Pancreas (tissue), 10 donors: ENCODE measurements at regions not wholly inside any gene's neighbourhood (a gene's known extent, or its start where the extent isn't known, plus 50 kb on each side); places are given as distances from the start of the nearest gene placed in this dataset.
A peak's percentile ranks its signal among the peaks of the same experiment; 100 is the strongest.

Source experiments
- ATAC-seq, 4 donors: fragments of 200-7000 bp; cut with Tn5 transposase; one replicate each; pipeline versions ENCODE4 v1.8.0 to v1.9.1; 2020; ENCODE audit warnings: mild to moderate bottlenecking in 4 of 4, moderate library complexity in 4 of 4
- DNase-seq, 6 donors: peaks; one replicate each; pipeline ENCODE4 v3.0.0-alpha.2; 2020
- FAIRE-seq: peaks from 2 replicates; lab custom pipeline; 2012; peaks lifted over from hg19 to GRCh38; lab: Jason Lieb, UNC
- H3K27ac ChIP-seq, 4 donors: fragments of 200-600 bp; sonication (generic); 1 replicate in 3 of 4; 2 replicates in 1 of 4; pipeline versions ENCODE4 v1.5.0 to v1.8.0; 2020
- H3K27me3 ChIP-seq, 4 donors: fragments of 200-600 bp; one replicate each; pipeline ENCODE4 v1.8.0; 2021
- H3K36me3 ChIP-seq, 3 donors: fragments of 200-600 bp; sonication (generic) in 1 of 3; one replicate each; pipeline versions ENCODE4 v1.5.0 to v1.8.0; 2020 to 2021
- H3K4me1 ChIP-seq, 3 donors: fragments of 200-600 bp; one replicate each; pipeline ENCODE4 v1.8.0; 2021
- H3K4me3 ChIP-seq, 4 donors: fragments of 200-600 bp; sonication (generic) in 2 of 4; one replicate each; pipeline versions ENCODE4 v1.5.0 to v1.8.0; 2020 to 2021
- H3K9me3 ChIP-seq, 4 donors: fragments of 200-600 bp; one replicate each; pipeline ENCODE4 v1.8.0; 2021
- CTCF ChIP-seq, 4 donors: fragments of 200-600 bp; sonication (generic) in 3 of 4; IDR thresholded peaks; one replicate each; pipeline versions ENCODE4 v1.5.0 to v1.8.0; 2021; ENCODE audit warnings: antibody characterized with exemption in 4 of 4
- WGBS, 2 donors: extraction: QIAGEN DNeasy Blood & Tissue Kit; methylation state at CpG; one replicate each; pipeline ENCODE4 v1.1.7; 2013; 5-methylcytosine and 5-hydroxymethylcytosine counted together
- intact Hi-C, 3 donors: fragments of 100-400 bp; cut with DNase I; formaldehyde crosslinking; loops; one replicate each; pipeline versions ENCODE4 v1.11.1 to v1.14.2; 2022
- donor health status: healthy with polysubstance abuse.
- donor health status: DM: no; HTN: no; CAD: no; lungs with moderate emphysema.
- donor health status: DM: no; HTN: no; CAD: no.
- donor health status: control.
- donor health status: control.
- donor health status: Bipolar disorder and iron deficiency.
- donor health status: DM: yes; HTN: yes; CAD: no.
- donor health status: DM: no; HTN: no; CAD: no.
- donor health status: DM: no; HTN: no; CAD: no.
- donor health status: DM: yes; HTN: yes; CAD: no.

GRCh38 chr5:27242258-27242626, 203.9 kb upstream of the CDH9 start:
- Histone ChIP-seq H3K4me3 (no peak overlapping the region), H3K36me3 (no peaks in the 10 kb centered on the region), H3K27ac (no peak overlapping the region), H3K27me3 (no peaks in the 10 kb centered on the region), H3K9me3 (no peaks in the 10 kb centered on the region), H3K4me1 (no peaks in the 10 kb centered on the region)
- DNase-seq: no peak
- ATAC-seq: no peak
- 65 to 73% methylated on average over 2 of the region's 2 CpGs for WGBS, 2 donors
- intact Hi-C loops: no loop called here
- TF ChIP-seq CTCF (IDR thresholded peaks at IDR 0.05): no peak
- no peak for FAIRE-seq

- peak in 2 of 4 donors; percentile 39 to 53 for ATAC-seq
- no peak for FAIRE-seq
- no peak for TF ChIP-seq CTCF (IDR thresholded peaks at IDR 0.05)
Observed at GRCh38 chr5:27241564-27242257, 203.3 kb upstream of the CDH9 start.

GRCh38 chr5:27240791-27241190, 202.4 kb upstream of the CDH9 start:
- Histone ChIP-seq H3K4me3 (no peak overlapping the region), H3K36me3 (no peaks in the 10 kb centered on the region), H3K27ac (no peak overlapping the region), H3K27me3 (no peaks in the 10 kb centered on the region), H3K4me1 (no peaks in the 10 kb centered on the region), H3K9me3 (no peaks in the 10 kb centered on the region)
- FAIRE-seq (no peak), ATAC-seq (no peak), DNase-seq (no peak)
- intact Hi-C loops: no loop called here
- TF ChIP-seq CTCF (IDR thresholded peaks at IDR 0.05): no peak
- 42 to 45% methylated on average over 2 of the region's 2 CpGs for WGBS, 2 donors

More at GRCh38 chr5:27241564-27242257, 203.3 kb upstream of the CDH9 start:
- no peaks in the 10 kb centered on the region for H3K9me3 ChIP-seq
- 52 to 60% methylated on average over 5 of the region's 5 CpGs for WGBS, 2 donors
- intact Hi-C loops: no loop called here
- no peaks in the 10 kb centered on the region for H3K27me3 ChIP-seq
- no peaks in the 10 kb centered on the region for H3K36me3 ChIP-seq
- H3K4me3 ChIP-seq: no peak overlapping the region
- no peak overlapping the region for H3K27ac ChIP-seq
- no peak for DNase-seq
- H3K4me1 ChIP-seq: no peaks in the 10 kb centered on the region

- no peaks in the 10 kb centered on the region for H3K27me3 ChIP-seq
- no peak for TF ChIP-seq CTCF (IDR thresholded peaks at IDR 0.05)
- FAIRE-seq (no peak), DNase-seq (no peak), ATAC-seq (no peak)
- no peaks in the 10 kb centered on the region for H3K36me3 ChIP-seq
- WGBS, 2 donors: 41 to 64% methylated on average over 2 of the region's 2 CpGs
- H3K27ac ChIP-seq: no peak overlapping the region
- no peaks in the 10 kb centered on the region for H3K4me1 ChIP-seq
- intact Hi-C loops: no loop called here
- H3K9me3 ChIP-seq: no peaks in the 10 kb centered on the region
- no peak overlapping the region for H3K4me3 ChIP-seq
Observed at GRCh38 chr5:27234916-27235315, 196.5 kb upstream of the CDH9 start.

GRCh38 chr5:27221410-27221809, 183.0 kb upstream of the CDH9 start:
- Histone ChIP-seq H3K9me3 (no peaks in the 10 kb centered on the region), H3K36me3 (no peaks in the 10 kb centered on the region), H3K27me3 (no peaks in the 10 kb centered on the region), H3K4me3 (no peak overlapping the region), H3K27ac (no peak overlapping the region), H3K4me1 (no peaks in the 10 kb centered on the region)
- WGBS, 2 donors: 65 to 83% methylated on average over 1 of the region's 1 CpG
- no peak for TF ChIP-seq CTCF (IDR thresholded peaks at IDR 0.05)
- ATAC-seq (no peak), DNase-seq (no peak), FAIRE-seq (no peak)
- intact Hi-C loops: no loop called here
